Adrenal gland (tissue), 9 donors: ENCODE measurements at regions not wholly inside any gene's neighbourhood (a gene's known extent, or its start where the extent isn't known, plus 50 kb on each side); places are given as distances from the start of the nearest gene placed in this dataset.

Experiments used
- DNase-seq, 7 donors: peaks; one replicate each; pipeline ENCODE4 v3.0.0-alpha.2; 2019 to 2020
- H3K27ac ChIP-seq, 5 donors: fragments of 200-600 bp; sonication (generic) in 4 of 5; 1 replicate in 3 of 5; 2 replicates in 2 of 5; pipeline versions ENCODE4 v1.5.1 to v1.8.0; 2016 to 2020; ENCODE audit warnings: mild to moderate bottlenecking in 1 of 5
- H3K27me3 ChIP-seq: fragments of 200-600 bp; 2 replicates; pipeline ENCODE4 v1.8.0; 2021
- H3K36me3 ChIP-seq, 2 donors: fragments of 200-600 bp; replicated peaks in 1 of 2; 1 replicate in 1 of 2; 2 replicates in 1 of 2; pipeline versions ENCODE4 v1.5.1 to v1.8.0; 2018 to 2022
- H3K4me1 ChIP-seq, 2 donors: fragments of 200-600 bp; replicated peaks in 1 of 2; 1 replicate in 1 of 2; 2 replicates in 1 of 2; pipeline versions ENCODE4 v1.5.1 to v1.8.0; 2018 to 2021
- H3K4me3 ChIP-seq, 4 donors: fragments of 200-600 bp; sonication (generic) in 3 of 4; one replicate each; pipeline ENCODE4 v1.5.1; 2016 to 2018
- H3K9me3 ChIP-seq, 3 donors: fragments of 200-600 bp; sonication (generic) in 1 of 3; replicated peaks in 1 of 3; 1 replicate in 2 of 3; 2 replicates in 1 of 3; pipeline versions ENCODE4 v1.5.1 to v1.8.0; 2016 to 2021
- POLR2A ChIP-seq, 2 donors: fragments of 450-650 bp; IDR thresholded peaks; one replicate each; pipeline ENCODE4 v1.6.1; 2017; ENCODE audit warnings: antibody characterized with exemption in 2 of 2, mild to moderate bottlenecking in 2 of 2, moderate library complexity in 1 of 2
- WGBS, 4 donors: extraction: QIAGEN DNeasy Blood & Tissue Kit in 2 of 4; methylation state at CpG; one replicate each; pipeline versions ENCODE4 v1.1.5 to v1.1.7; 2013 to 2017; 5-methylcytosine and 5-hydroxymethylcytosine counted together
- intact Hi-C, 2 donors: fragments of 100-400 bp; cut with DNase I; formaldehyde crosslinking; loops; one replicate each; pipeline versions ENCODE4 v1.14.1 to v1.15.0; 2022 to 2023
- TF ChIP-seq, protein P1 (sequence below), 6 experiments: fragments of 450-650 bp in 4 of 6; fragments of 200-600 bp in 2 of 6; sonication (generic) in 1 of 6; IDR thresholded peaks; 1 replicate in 5 of 6; 2 replicates in 1 of 6; pipeline versions ENCODE4 v1.5.1 to v1.8.0; 2016 to 2021; ENCODE audit warnings: antibody characterized with exemption in 6 of 6, mild to moderate bottlenecking in 2 of 6, moderate library complexity in 1 of 6
- donor health status: healthy with polysubstance abuse.
- donor health status: Bipolar disorder and iron deficiency.
- donor health status: DM: yes; HTN: yes; CAD: no.
- donor health status: DM: no; HTN: no; CAD: no.
- donor health status: DM: no; HTN: no; CAD: no.

DNA sequence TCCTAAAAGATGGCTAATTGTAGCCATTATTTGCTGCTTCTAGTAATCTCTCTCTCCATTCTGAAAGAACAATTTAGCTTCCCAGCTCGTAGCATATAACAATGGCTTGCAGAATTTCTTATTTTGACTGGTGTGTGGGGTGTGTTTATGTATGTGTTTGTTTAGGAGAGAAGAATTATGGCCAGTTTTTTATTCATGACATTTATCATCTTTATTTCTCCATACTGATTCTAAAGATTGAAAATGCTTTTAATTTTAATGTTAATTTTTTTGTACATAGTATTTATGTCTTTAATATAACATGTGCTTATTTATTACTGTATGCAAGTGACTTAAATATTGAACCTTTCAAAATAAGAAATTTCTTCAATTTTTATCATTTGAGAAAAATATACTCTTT, 115.8 kb upstream of the TMTC4 start:
- Histone ChIP-seq H3K9me3 (no peaks in the 10 kb centered on the region), H3K4me1 (no peaks in the 10 kb centered on the region), H3K27ac (no peak overlapping the region), H3K27me3 (no peaks in the 10 kb centered on the region), H3K36me3 (no peaks in the 10 kb centered on the region), H3K4me3 (no peak overlapping the region)
- intact Hi-C loops, result no loop called here
- DNase-seq, result no peak
- TF ChIP-seq, protein P1, sequence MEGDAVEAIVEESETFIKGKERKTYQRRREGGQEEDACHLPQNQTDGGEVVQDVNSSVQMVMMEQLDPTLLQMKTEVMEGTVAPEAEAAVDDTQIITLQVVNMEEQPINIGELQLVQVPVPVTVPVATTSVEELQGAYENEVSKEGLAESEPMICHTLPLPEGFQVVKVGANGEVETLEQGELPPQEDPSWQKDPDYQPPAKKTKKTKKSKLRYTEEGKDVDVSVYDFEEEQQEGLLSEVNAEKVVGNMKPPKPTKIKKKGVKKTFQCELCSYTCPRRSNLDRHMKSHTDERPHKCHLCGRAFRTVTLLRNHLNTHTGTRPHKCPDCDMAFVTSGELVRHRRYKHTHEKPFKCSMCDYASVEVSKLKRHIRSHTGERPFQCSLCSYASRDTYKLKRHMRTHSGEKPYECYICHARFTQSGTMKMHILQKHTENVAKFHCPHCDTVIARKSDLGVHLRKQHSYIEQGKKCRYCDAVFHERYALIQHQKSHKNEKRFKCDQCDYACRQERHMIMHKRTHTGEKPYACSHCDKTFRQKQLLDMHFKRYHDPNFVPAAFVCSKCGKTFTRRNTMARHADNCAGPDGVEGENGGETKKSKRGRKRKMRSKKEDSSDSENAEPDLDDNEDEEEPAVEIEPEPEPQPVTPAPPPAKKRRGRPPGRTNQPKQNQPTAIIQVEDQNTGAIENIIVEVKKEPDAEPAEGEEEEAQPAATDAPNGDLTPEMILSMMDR (IDR thresholded peaks at IDR 0.05), result no peak
- TF ChIP-seq POLR2A (IDR thresholded peaks at IDR 0.05), result no peak
- 0 to 62% (median 48%) methylated on average over 1 of the region's 1 CpG for WGBS, 4 donors

DNA sequence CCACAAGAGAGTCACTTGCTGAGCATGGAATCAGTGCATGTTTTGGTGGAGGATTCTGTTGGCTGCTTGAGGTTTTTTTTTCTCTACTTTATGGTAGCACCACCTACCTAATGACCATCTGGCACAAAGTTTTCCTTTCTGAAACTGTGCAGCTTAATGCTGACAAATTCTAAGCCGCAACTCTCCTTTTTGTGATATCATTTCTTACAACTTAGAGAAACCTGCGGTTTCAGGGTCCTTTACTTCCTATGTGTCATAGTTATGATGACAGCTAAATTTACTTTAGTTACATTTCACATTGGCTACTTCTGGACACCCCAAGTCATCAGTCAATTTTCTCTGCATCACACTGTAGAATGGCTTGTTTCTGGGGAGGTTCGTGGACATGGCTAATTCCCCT, 115.4 kb upstream of the TMTC4 start:
- no peaks in the 10 kb centered on the region for H3K9me3 ChIP-seq
- H3K36me3 ChIP-seq, result no peaks in the 10 kb centered on the region
- H3K4me1 ChIP-seq, result no peaks in the 10 kb centered on the region
- no peak overlapping the region for H3K27ac ChIP-seq
- DNase-seq, result no peak
- no peaks in the 10 kb centered on the region for H3K27me3 ChIP-seq
- intact Hi-C loops, result no loop called here
- no peak overlapping the region for H3K4me3 ChIP-seq
- TF ChIP-seq, protein P1 (IDR thresholded peaks at IDR 0.05), result no peak
- TF ChIP-seq POLR2A (IDR thresholded peaks at IDR 0.05), result no peak
- 43 to 63% (median 59%) methylated on average over 3 of the region's 3 CpGs for WGBS, 4 donors

DNA sequence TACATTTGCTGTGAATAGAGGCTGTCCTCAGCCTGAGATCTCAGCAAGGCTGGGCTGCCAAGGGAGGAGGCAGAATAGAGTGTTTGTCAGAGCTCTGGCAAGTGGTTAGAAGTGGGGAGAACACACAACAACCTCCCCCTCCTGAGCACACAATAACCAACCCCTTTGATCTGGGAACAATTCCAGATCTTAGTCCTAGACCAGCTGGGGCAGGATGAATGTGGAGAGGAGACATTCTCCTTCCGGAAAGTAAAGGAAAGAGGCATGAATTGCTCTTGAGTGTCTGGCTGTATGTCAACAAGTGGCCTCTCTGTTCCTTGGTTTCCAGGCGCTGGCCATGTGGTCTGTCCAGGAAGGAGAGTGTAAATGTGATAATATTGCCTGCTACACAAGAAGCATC, 114.9 kb upstream of the TMTC4 start:
- Histone ChIP-seq H3K4me1 (no peaks in the 10 kb centered on the region), H3K27me3 (no peaks in the 10 kb centered on the region), H3K36me3 (no peaks in the 10 kb centered on the region), H3K27ac (no peak overlapping the region), H3K9me3 (no peaks in the 10 kb centered on the region), H3K4me3 (no peak overlapping the region)
- no peak for TF ChIP-seq POLR2A (IDR thresholded peaks at IDR 0.05)
- TF ChIP-seq, protein P1 (IDR thresholded peaks at IDR 0.05), result no peak
- intact Hi-C loops, result no loop called here
- peak in 1 of 7 donors; percentile 1 for DNase-seq
- 23 to 44% (median 34%) methylated on average over 2 of the region's 2 CpGs for WGBS, 4 donors

DNA sequence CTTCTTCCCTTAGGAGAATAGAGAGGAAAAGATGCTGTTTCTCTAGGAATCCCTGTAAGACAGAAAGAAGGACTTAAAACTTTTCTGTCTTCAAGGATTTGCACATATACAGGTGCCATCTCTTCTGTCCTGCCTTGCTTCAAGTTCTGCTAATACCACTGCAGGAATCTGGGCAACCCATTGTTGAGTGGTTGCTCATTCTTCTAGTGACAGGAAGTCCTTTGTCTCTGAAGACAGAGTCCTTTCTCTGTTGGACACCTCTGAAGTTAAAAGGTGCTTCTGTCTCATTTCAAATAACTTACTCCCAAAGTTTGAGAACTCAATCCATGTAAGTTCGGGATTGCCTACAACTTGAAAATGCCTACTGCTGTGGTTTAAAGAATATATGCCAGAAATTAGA, 114.4 kb upstream of the TMTC4 start:
- H3K36me3 ChIP-seq, result no peaks in the 10 kb centered on the region
- DNase-seq, result no peak
- H3K4me3 ChIP-seq, result no peak overlapping the region
- TF ChIP-seq, protein P1 (IDR thresholded peaks at IDR 0.05), result no peak
- TF ChIP-seq POLR2A (IDR thresholded peaks at IDR 0.05), result no peak
- intact Hi-C loops, result no loop called here
- no peak overlapping the region for H3K27ac ChIP-seq
- no peaks in the 10 kb centered on the region for H3K27me3 ChIP-seq
- H3K4me1 ChIP-seq, result no peaks in the 10 kb centered on the region
- H3K9me3 ChIP-seq, result no peaks in the 10 kb centered on the region
- 63 to 80% (median 70%) methylated on average over 1 of the region's 1 CpG for WGBS, 4 donors
